Thyroid gland (tissue), 4 donors: ENCODE measurements at regions not wholly inside any gene's neighbourhood (a gene's known extent, or its start where the extent isn't known, plus 50 kb on each side); places are given as distances from the start of the nearest gene placed in this dataset.

Source experiments
- CTCF ChIP-seq, 6 experiments: fragments of 200-600 bp in 3 of 6; fragments of 450-650 bp in 3 of 6; sonication (generic) in 3 of 6; IDR thresholded peaks; one replicate each; pipeline ENCODE4 v1.5.1; 2016 to 2019; ENCODE audit warnings: antibody characterized with exemption in 6 of 6, mild to moderate bottlenecking in 2 of 6, inconsistent platforms in 1 of 6, moderate library complexity in 1 of 6
- POLR2A ChIP-seq, 2 donors: fragments of 450-650 bp; IDR thresholded peaks; one replicate each; pipeline ENCODE4 v1.6.1; 2017; ENCODE audit warnings: antibody characterized with exemption in 2 of 2, mild to moderate bottlenecking in 2 of 2, moderate library complexity in 1 of 2

GRCh38 chrX:115452251-115452650 is 108.7 kb upstream of the PLS3 start:
- TF ChIP-seq CTCF (IDR thresholded peaks at IDR 0.05) (no peak), POLR2A (IDR thresholded peaks at IDR 0.05) (no peak)
